PC-3 (cell line): ENCODE measurements at regions not wholly inside any gene's neighbourhood (a gene's known extent, or its start where the extent isn't known, plus 50 kb on each side); places are given as distances from the start of the nearest gene placed in this dataset.

Experiments
- ATAC-seq: fragments of 200-7000 bp; cut with Tn5 transposase; 2 replicates; pipeline ENCODE4 v1.9.1; 2020; ENCODE audit warnings: mild to moderate bottlenecking, moderate library complexity
- BruUV-seq: library from RNA; stranded (reverse); fragments of 400-500 nt; replicated peaks from 2 replicates; lab custom pipeline; 2021; lab: Mats Ljungman, UMichigan
- CTCF ChIA-PET: fragments of 300-600 bp; sonication (Branson Sonifier 250); formaldehyde crosslinking; loops from one replicate; lab custom pipeline; 2022; ENCODE audit warnings: antibody characterized with exemption; lab: Charles Lee
- POLR2A ChIA-PET: fragments of 300-600 bp; sonication (Branson Sonifier 250); formaldehyde crosslinking; loops from one replicate; lab custom pipeline; 2022; ENCODE audit warnings: antibody characterized with exemption; ENCODE audit not compliant: unreplicated experiment; lab: Charles Lee
- DNase-seq: peaks from one replicate; pipeline ENCODE4 v3.0.0-alpha.2; 2015
- H2AFZ ChIP-seq: fragments of 300-600 bp; sonication (generic); 2 replicates; pipeline ENCODE4 v1.6.0; 2016; ENCODE audit warnings: antibody characterized with exemption, low read length
- H3F3A ChIP-seq: fragments of 300-600 bp; sonication (generic); one replicate; pipeline ENCODE4 v1.6.0; 2017; ENCODE audit warnings: antibody characterized with exemption, low read length, control low read depth, mild to moderate bottlenecking; ENCODE audit not compliant: unreplicated experiment
- H3K27ac ChIP-seq: fragments of 300-600 bp; sonication (generic); 2 replicates; pipeline ENCODE4 v1.5.1; 2016; ENCODE audit warnings: mild to moderate bottlenecking, low read length
- H3K27me3 ChIP-seq: fragments of 300-600 bp; sonication (generic); 2 replicates; pipeline ENCODE4 v1.6.1; 2016; ENCODE audit warnings: low read length, mixed read lengths
- H3K36me3 ChIP-seq: fragments of 300-600 bp; sonication (generic); 2 replicates; pipeline ENCODE4 v1.6.1; 2016; ENCODE audit warnings: low read depth, mixed run types, low read length, mixed read lengths
- H3K4me1 ChIP-seq: fragments of 300-600 bp; sonication (generic); 2 replicates; pipeline ENCODE4 v1.5.1; 2016; ENCODE audit warnings: low read length; ENCODE audit not compliant: insufficient read depth
- H3K4me2 ChIP-seq: fragments of 300-600 bp; sonication (generic); 2 replicates; pipeline ENCODE4 v1.6.0; 2016; ENCODE audit warnings: low read length
- H3K4me3 ChIP-seq: fragments of 300-600 bp; sonication (generic); 2 replicates; pipeline ENCODE4 v1.5.1; 2016; ENCODE audit warnings: mild to moderate bottlenecking, low read length, mixed read lengths
- H3K79me2 ChIP-seq: fragments of 300-600 bp; sonication (generic); 2 replicates; pipeline ENCODE4 v1.6.1; 2017; ENCODE audit warnings: low read length, mixed read lengths
- H3K9ac ChIP-seq: fragments of 300-600 bp; sonication (generic); 2 replicates; pipeline ENCODE4 v1.6.0; 2016; ENCODE audit warnings: mild to moderate bottlenecking, low read length
- H3K9me2 ChIP-seq: fragments of 300-600 bp; sonication (generic); replicated peaks from 2 replicates; pipeline ENCODE4 v1.6.1; 2016; ENCODE audit warnings: mixed run types, low read length, mixed read lengths
- H3K9me3 ChIP-seq: fragments of 300-600 bp; sonication (generic); 2 replicates; pipeline ENCODE4 v1.6.1; 2016; ENCODE audit warnings: low read length, mixed read lengths
- H4K20me1 ChIP-seq: fragments of 300-600 bp; sonication (generic); 2 replicates; pipeline ENCODE4 v1.6.1; 2016; ENCODE audit warnings: low read length, mixed read lengths
- EZH2 ChIP-seq: fragments of 300-600 bp; sonication (generic); IDR thresholded peaks from one replicate; pipeline ENCODE4 v1.6.1; 2017; ENCODE audit warnings: antibody characterized with exemption, mild to moderate bottlenecking, low read length; ENCODE audit not compliant: unreplicated experiment
- EZH2phosphoT487 ChIP-seq: fragments of 300-600 bp; sonication (generic); IDR thresholded peaks from 2 replicates; pipeline ENCODE4 v1.6.1; 2018; ENCODE audit warnings: mild to moderate bottlenecking, antibody characterized with exemption, low read length, borderline replicate concordance
- intact Hi-C: fragments of 100-400 bp; cut with micrococcal nuclease; formaldehyde crosslinking; loops from 2 replicates; pipeline ENCODE4 v1.9.0; 2023
- TF ChIP-seq, protein P1 (sequence below): fragments of 300-600 bp; sonication (generic); conservative IDR thresholded peaks from 2 replicates; pipeline ENCODE4 v1.5.1; 2017; ENCODE audit warnings: antibody characterized with exemption, low read depth, mild to moderate bottlenecking, low read length

DNA sequence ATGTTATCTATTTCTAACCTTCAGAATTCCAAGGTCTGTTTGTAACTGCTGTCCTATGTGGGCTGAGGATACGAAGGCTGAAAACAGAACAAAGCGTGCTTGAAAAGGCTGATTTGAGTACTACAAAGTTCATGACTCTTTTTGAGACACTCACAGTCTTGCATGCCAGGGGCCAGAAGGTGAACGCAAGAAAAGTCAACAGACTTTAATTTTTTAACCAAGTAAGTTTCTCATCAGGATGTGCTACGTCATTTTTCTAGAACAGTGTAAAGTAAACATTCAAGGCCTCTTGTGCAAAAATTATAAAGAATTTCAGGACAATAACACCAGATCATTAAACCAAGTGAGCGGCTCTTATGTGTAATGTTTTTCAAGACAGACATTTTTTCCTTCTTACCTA lies 163.5 kb downstream of the COG6 start:
- Histone ChIP-seq H3K4me2 (no peak overlapping the region), H4K20me1 (no peaks in the 10 kb centered on the region), H2AFZ (no peak overlapping the region), H3K27me3 (no peaks in the 10 kb centered on the region), H3K9me2 (no peaks in the 10 kb centered on the region), H3K9ac (no peak overlapping the region), H3K4me3 (no peak overlapping the region), H3K79me2 (no peaks in the 10 kb centered on the region), H3F3A (no peaks in the 10 kb centered on the region), H3K9me3 (no peaks in the 10 kb centered on the region), H3K27ac (no peak overlapping the region), H3K36me3 (no peaks in the 10 kb centered on the region), H3K4me1 (no peaks in the 10 kb centered on the region)
- BruUV-seq = no TSS peak
- POLR2A ChIA-PET = no interaction called here
- CTCF ChIA-PET = no interaction called here
- intact Hi-C loops = no loop called here
- DNase-seq (no peak), ATAC-seq (no peak)
- TF ChIP-seq EZH2 (no peak), EZH2phosphoT487 (no peak)
- TF ChIP-seq, protein P1, sequence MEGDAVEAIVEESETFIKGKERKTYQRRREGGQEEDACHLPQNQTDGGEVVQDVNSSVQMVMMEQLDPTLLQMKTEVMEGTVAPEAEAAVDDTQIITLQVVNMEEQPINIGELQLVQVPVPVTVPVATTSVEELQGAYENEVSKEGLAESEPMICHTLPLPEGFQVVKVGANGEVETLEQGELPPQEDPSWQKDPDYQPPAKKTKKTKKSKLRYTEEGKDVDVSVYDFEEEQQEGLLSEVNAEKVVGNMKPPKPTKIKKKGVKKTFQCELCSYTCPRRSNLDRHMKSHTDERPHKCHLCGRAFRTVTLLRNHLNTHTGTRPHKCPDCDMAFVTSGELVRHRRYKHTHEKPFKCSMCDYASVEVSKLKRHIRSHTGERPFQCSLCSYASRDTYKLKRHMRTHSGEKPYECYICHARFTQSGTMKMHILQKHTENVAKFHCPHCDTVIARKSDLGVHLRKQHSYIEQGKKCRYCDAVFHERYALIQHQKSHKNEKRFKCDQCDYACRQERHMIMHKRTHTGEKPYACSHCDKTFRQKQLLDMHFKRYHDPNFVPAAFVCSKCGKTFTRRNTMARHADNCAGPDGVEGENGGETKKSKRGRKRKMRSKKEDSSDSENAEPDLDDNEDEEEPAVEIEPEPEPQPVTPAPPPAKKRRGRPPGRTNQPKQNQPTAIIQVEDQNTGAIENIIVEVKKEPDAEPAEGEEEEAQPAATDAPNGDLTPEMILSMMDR = no peak

DNA sequence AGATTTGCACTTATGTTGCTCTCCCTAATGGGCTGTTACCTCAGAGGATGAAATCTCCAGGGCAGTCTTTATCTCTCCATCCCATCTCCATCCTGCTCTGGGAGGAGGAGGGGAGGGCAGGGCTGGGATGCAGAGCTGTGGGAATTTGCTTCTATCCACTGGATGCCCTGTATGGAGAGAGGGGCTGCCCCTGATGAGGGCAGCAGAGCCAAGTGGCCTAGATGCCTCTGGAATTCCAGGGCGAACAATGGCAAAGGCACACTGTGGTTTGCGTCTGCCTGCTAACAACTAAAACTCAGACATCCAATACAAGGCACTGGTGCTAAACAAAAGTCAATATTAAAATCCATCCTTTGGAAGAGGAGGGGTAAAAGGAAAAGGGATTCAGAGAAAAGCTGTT lies 165.1 kb downstream of the COG6 start:
- ChIA-PET CTCF (no interaction called here), POLR2A (no interaction called here)
- H3K27ac ChIP-seq = no peak overlapping the region
- ATAC-seq (no peak), DNase-seq (no peak)
- H2AFZ ChIP-seq = no peak overlapping the region
- no peaks in the 10 kb centered on the region for H3K9me2 ChIP-seq
- no peaks in the 10 kb centered on the region for H3F3A ChIP-seq
- H3K4me2 ChIP-seq = no peak overlapping the region
- no peaks in the 10 kb centered on the region for H3K27me3 ChIP-seq
- intact Hi-C loops = no loop called here
- H3K36me3 ChIP-seq = no peaks in the 10 kb centered on the region
- no peaks in the 10 kb centered on the region for H3K9me3 ChIP-seq
- TF ChIP-seq EZH2phosphoT487 (no peak), EZH2 (no peak)
- TF ChIP-seq, protein P1 = no peak
- H3K9ac ChIP-seq = no peak overlapping the region
- no TSS peak for BruUV-seq
- no peak overlapping the region for H3K4me3 ChIP-seq
- H4K20me1 ChIP-seq = no peaks in the 10 kb centered on the region
- no peaks in the 10 kb centered on the region for H3K79me2 ChIP-seq
- H3K4me1 ChIP-seq = no peaks in the 10 kb centered on the region

DNA sequence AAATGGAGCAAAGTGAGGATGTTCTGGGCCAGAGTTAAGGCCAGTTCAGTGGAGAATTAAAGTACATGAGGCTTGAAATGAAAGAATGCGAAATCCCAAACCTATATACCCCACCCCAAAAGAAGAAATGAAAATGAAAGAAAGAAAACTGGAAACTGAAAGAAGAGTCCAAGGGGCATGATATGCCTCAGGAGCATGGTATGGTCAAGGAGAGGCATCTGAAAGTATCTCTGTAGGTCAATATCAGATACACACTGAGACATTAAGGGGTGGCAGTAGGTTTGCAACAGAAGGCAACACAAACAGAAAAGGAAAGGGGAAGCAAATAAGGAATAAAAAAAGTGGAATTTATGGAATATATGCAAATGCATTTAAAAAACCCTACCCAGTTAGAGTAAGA lies 166.5 kb downstream of the COG6 start:
- Histone ChIP-seq H3K4me1 (no peaks in the 10 kb centered on the region), H3K4me3 (no peak overlapping the region), H3K36me3 (no peaks in the 10 kb centered on the region), H3K9me3 (no peaks in the 10 kb centered on the region), H4K20me1 (no peaks in the 10 kb centered on the region), H3K27me3 (no peaks in the 10 kb centered on the region), H2AFZ (no peak overlapping the region), H3K27ac (no peak overlapping the region), H3K9me2 (no peaks in the 10 kb centered on the region), H3K4me2 (no peak overlapping the region), H3K79me2 (no peaks in the 10 kb centered on the region), H3K9ac (no peak overlapping the region), H3F3A (no peaks in the 10 kb centered on the region)
- BruUV-seq = no TSS peak
- ChIA-PET CTCF (no interaction called here), POLR2A (no interaction called here)
- intact Hi-C loops = no loop called here
- DNase-seq = no peak
- TF ChIP-seq EZH2phosphoT487 (no peak), EZH2 (no peak)
- TF ChIP-seq, protein P1 = no peak
- ATAC-seq = no peak
